H1 (cell line): ENCODE measurements at regions not wholly inside any gene's neighbourhood (a gene's known extent, or its start where the extent isn't known, plus 50 kb on each side); places are given as distances from the start of the nearest gene placed in this dataset.

Experiments used
- CTCF ChIA-PET: fragments of 300-600 bp; sonication (Branson Sonifier 250); formaldehyde crosslinking; loops from one replicate; lab custom pipeline; 2021; ENCODE audit not compliant: partially characterized antibody; lab: Charles Lee
- POLR2A ChIA-PET: fragments of 300-600 bp; sonication (Branson Sonifier 250); formaldehyde crosslinking; loops from one replicate; lab custom pipeline; 2021; ENCODE audit warnings: inconsistent platforms; ENCODE audit not compliant: partially characterized antibody; lab: Charles Lee
- DNase-seq, 2 experiments: peaks; one replicate each; pipeline versions ENCODE4 v3.0.0 to v3.0.0-alpha.2; 2010 to 2022; ENCODE audit warnings: low spot score in 2 of 2, low read depth in 1 of 2, mixed read lengths in 1 of 2
- FAIRE-seq: peaks from 2 replicates; lab custom pipeline; 2011; peaks lifted over from hg19 to GRCh38; lab: Jason Lieb, UNC
- H2AFZ ChIP-seq: 2 replicates; pipeline ENCODE4 v1.8.1; 2012; ENCODE audit warnings: low read length, inconsistent platforms
- H2AK5ac ChIP-seq: 2 replicates; pipeline ENCODE4 v1.6.1; 2013; ENCODE audit warnings: low read depth, low read length
- H2BK120ac ChIP-seq: replicated peaks from 2 replicates; pipeline ENCODE3; 2013; ENCODE audit warnings: low read depth, low read length, inconsistent platforms
- H2BK12ac ChIP-seq: 2 replicates; pipeline ENCODE4 v1.6.1; 2013; ENCODE audit warnings: low read depth, low read length
- H2BK15ac ChIP-seq: 2 replicates; pipeline ENCODE4 v1.6.1; 2013; ENCODE audit warnings: low read length
- H2BK20ac ChIP-seq: 2 replicates; pipeline ENCODE4 v1.6.1; 2013; ENCODE audit warnings: low read length
- H2BK5ac ChIP-seq: 2 replicates; pipeline ENCODE4 v1.6.1; 2013; ENCODE audit warnings: low read depth, low read length
- H3K14ac ChIP-seq: 2 replicates; pipeline ENCODE4 v1.6.1; 2013; ENCODE audit warnings: inconsistent platforms; ENCODE audit not compliant: insufficient read length
- H3K18ac ChIP-seq: 2 replicates; pipeline ENCODE4 v1.6.1; 2013; ENCODE audit warnings: low read length; ENCODE audit errors: extremely low read depth
- H3K23ac ChIP-seq: 2 replicates; pipeline ENCODE4 v1.6.1; 2013; ENCODE audit warnings: inconsistent platforms; ENCODE audit not compliant: insufficient read length
- H3K23me2 ChIP-seq: 2 replicates; pipeline ENCODE4 v1.6.1; 2013; ENCODE audit warnings: low read depth, low read length
- H3K27ac ChIP-seq: 2 replicates; pipeline ENCODE4 v1.6.1; 2011; ENCODE audit warnings: low read depth, low read length, inconsistent platforms
- H3K27me3 ChIP-seq, 4 experiments: replicated peaks in 1 of 4; 1 replicate in 1 of 4; 2 replicates in 3 of 4; pipeline versions ENCODE4 v1.6.1 to v1.8.1; 2011 to 2013; ENCODE audit warnings: low read length in 3 of 4, mild to moderate bottlenecking in 3 of 4, inconsistent platforms in 2 of 4, mixed read lengths in 2 of 4, moderate library complexity in 1 of 4; ENCODE audit not compliant: control insufficient read depth in 3 of 4, insufficient read depth in 3 of 4; ENCODE audit errors: extremely low read depth in 1 of 4
- H3K36me3 ChIP-seq, 4 experiments: 2 replicates each; pipeline versions ENCODE4 v1.6.1 to v1.8.1; 2011 to 2013; ENCODE audit warnings: mild to moderate bottlenecking in 4 of 4, low read length in 3 of 4, moderate library complexity in 2 of 4, control low read depth in 1 of 4, inconsistent platforms in 1 of 4; ENCODE audit not compliant: insufficient read depth in 4 of 4, control insufficient read depth in 2 of 4
- H3K4ac ChIP-seq: replicated peaks from 2 replicates; pipeline ENCODE3; 2013; ENCODE audit warnings: low read length, low read depth, mixed read lengths, inconsistent platforms; ENCODE audit not compliant: insufficient read length
- H3K4me1 ChIP-seq, 4 experiments: replicated peaks in 1 of 4; 1 replicate in 1 of 4; 2 replicates in 3 of 4; pipeline versions ENCODE4 v1.6.1 to v1.8.1; 2011 to 2013; ENCODE audit warnings: low read length in 3 of 4, inconsistent platforms in 2 of 4, mixed read lengths in 1 of 4; ENCODE audit not compliant: insufficient read depth in 4 of 4, control insufficient read depth in 3 of 4
- H3K4me2 ChIP-seq, 2 experiments: 2 replicates each; pipeline versions ENCODE4 v1.6.1 to v1.8.1; 2011 to 2013; ENCODE audit warnings: low read depth in 2 of 2, low read length in 2 of 2, control low read depth in 1 of 2, inconsistent platforms in 1 of 2, mild to moderate bottlenecking in 1 of 2; ENCODE audit not compliant: insufficient read depth in 1 of 2
- H3K4me3 ChIP-seq, 4 experiments: fragments of 200-600, 300-600 bp in 1 of 4; sonication (generic), shearing (Covaris generic), sonication (Bioruptor Twin) in 1 of 4; 2 replicates each; pipeline versions ENCODE4 v1.5.1 to v1.8.1; 2011 to 2016; ENCODE audit warnings: low read length in 4 of 4, low read depth in 3 of 4, control low read depth in 2 of 4, inconsistent platforms in 2 of 4, mild to moderate bottlenecking in 2 of 4, mixed read lengths in 1 of 4, moderate library complexity in 1 of 4; ENCODE audit not compliant: insufficient read depth in 2 of 4; ENCODE audit errors: extremely low read depth in 1 of 4
- H3K56ac ChIP-seq: replicated peaks from 2 replicates; pipeline ENCODE3; 2013; ENCODE audit warnings: low read depth, mild to moderate bottlenecking, mixed read lengths, low read length, inconsistent platforms; ENCODE audit not compliant: insufficient read length
- H3K79me1 ChIP-seq: 2 replicates; pipeline ENCODE4 v1.6.1; 2013; ENCODE audit warnings: low read depth, low read length, control low read depth
- H3K79me2 ChIP-seq, 2 experiments: 2 replicates each; pipeline versions ENCODE4 v1.6.1 to v1.8.1; 2012 to 2013; ENCODE audit warnings: low read length in 2 of 2, mild to moderate bottlenecking in 2 of 2, inconsistent platforms in 1 of 2; ENCODE audit not compliant: insufficient read depth in 2 of 2, control insufficient read depth in 1 of 2
- H3K9ac ChIP-seq, 4 experiments: replicated peaks in 1 of 4; 1 replicate in 1 of 4; 2 replicates in 3 of 4; pipeline versions ENCODE4 v1.6.1 to v1.8.1; 2011 to 2013; ENCODE audit warnings: low read depth in 3 of 4, low read length in 3 of 4, control low read depth in 2 of 4, mild to moderate bottlenecking in 2 of 4, moderate library complexity in 2 of 4, inconsistent platforms in 1 of 4; ENCODE audit errors: extremely low read depth in 1 of 4
- H3K9me3 ChIP-seq, 2 experiments: 2 replicates each; pipeline versions ENCODE4 v1.6.1 to v1.8.1; 2012 to 2013; ENCODE audit warnings: mild to moderate bottlenecking in 2 of 2, moderate library complexity in 2 of 2, control low read depth in 1 of 2, inconsistent platforms in 1 of 2, low read depth in 1 of 2, low read length in 1 of 2, mixed read lengths in 1 of 2; ENCODE audit not compliant: insufficient read depth in 2 of 2
- H4K20me1 ChIP-seq, 2 experiments: replicated peaks in 1 of 2; 2 replicates each; pipeline versions ENCODE3 to v1.8.1; 2011 to 2013; ENCODE audit warnings: inconsistent platforms in 2 of 2, low read length in 2 of 2, mild to moderate bottlenecking in 1 of 2; ENCODE audit not compliant: insufficient read depth in 2 of 2, control insufficient read depth in 1 of 2
- H4K5ac ChIP-seq: 2 replicates; pipeline ENCODE4 v1.6.1; 2013; ENCODE audit warnings: low read length, low read depth, mixed read lengths, inconsistent platforms; ENCODE audit not compliant: insufficient read length
- H4K8ac ChIP-seq: 2 replicates; pipeline ENCODE4 v1.8.0; 2013; ENCODE audit warnings: mild to moderate bottlenecking, moderate library complexity, low read length, inconsistent platforms; ENCODE audit not compliant: insufficient read depth; ENCODE audit errors: extremely low read depth
- H4K91ac ChIP-seq: replicated peaks from 2 replicates; pipeline ENCODE3; 2013; ENCODE audit warnings: low read length, mixed read lengths, inconsistent platforms; ENCODE audit not compliant: insufficient read length
- CBX5 ChIP-seq: fragments of 300-800, 300-1000 bp; sonication (generic); IDR thresholded peaks from 2 replicates; pipeline ENCODE4 v1.7.1; 2016; ENCODE audit warnings: antibody characterized with exemption, low read length, low read depth
- CEBPB ChIP-seq: IDR thresholded peaks from 2 replicates; pipeline ENCODE4 v1.6.1; 2012; ENCODE audit warnings: low read depth, low read length
- CHD1 ChIP-seq: IDR thresholded peaks from 2 replicates; pipeline ENCODE4 v1.6.1; 2012; ENCODE audit warnings: low read depth, low read length, improper control_type of control experiment
- CHD2 ChIP-seq: IDR thresholded peaks from 2 replicates; pipeline ENCODE4 v1.6.1; 2012; ENCODE audit warnings: low read length, improper control_type of control experiment
- HDAC6 ChIP-seq: IDR thresholded peaks from one replicate; pipeline ENCODE4 v1.7.1; 2012; ENCODE audit warnings: low read depth, mild to moderate bottlenecking, inconsistent platforms, low read length, moderate library complexity
- KDM1A ChIP-seq: fragments of 200-600, 300-600 bp; sonication (generic); IDR thresholded peaks from 2 replicates; pipeline ENCODE4 v1.7.1; 2016; ENCODE audit warnings: mild to moderate bottlenecking, low read length, borderline replicate concordance
- KDM4A ChIP-seq: IDR thresholded peaks from one replicate; pipeline ENCODE4 v1.7.1; 2012; ENCODE audit warnings: low read depth, mild to moderate bottlenecking, moderate library complexity, low read length, inconsistent platforms; ENCODE audit not compliant: severe bottlenecking
- RFX5 ChIP-seq: IDR thresholded peaks from 2 replicates; pipeline ENCODE4 v1.6.1; 2011; ENCODE audit warnings: low read depth, low read length, improper control_type of control experiment, borderline replicate concordance
- WGBS, 2 experiments: shearing (Covaris generic) in 1 of 2; methylation state at CpG; one replicate each; pipeline versions ENCODE4 v1.1.6 to v1.1.7; 2013 to 2015; ENCODE audit warnings: low lambda C conversion rate in 2 of 2, mixed read lengths in 2 of 2, inconsistent platforms in 1 of 2, low coverage in 1 of 2, missing lambda C conversion rate in 1 of 2; ENCODE audit not compliant: insufficient replicate concordance in 2 of 2, insufficient coverage in 1 of 2, insufficient read length in 1 of 2; ENCODE audit errors: extremely low coverage in 1 of 2, missing lambda C conversion rate in 1 of 2; 5-methylcytosine and 5-hydroxymethylcytosine counted together

DNA sequence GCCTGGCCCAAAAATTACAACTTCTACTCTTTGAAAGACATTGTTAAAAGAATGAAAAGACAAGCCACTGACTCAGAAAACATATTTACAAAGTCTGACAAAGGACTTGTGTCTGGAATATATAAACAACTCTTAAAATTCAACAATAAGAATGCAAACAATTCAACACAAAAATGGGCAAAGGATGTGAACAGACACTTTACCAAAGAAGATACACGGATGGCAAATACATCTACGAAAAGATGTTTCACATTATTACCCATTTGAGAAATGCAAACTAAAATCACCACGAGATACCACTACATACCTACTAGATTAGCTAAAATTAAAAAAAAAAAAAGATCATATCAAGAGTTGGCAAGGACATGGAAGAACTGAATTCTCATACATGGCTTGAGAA is 80.8 kb upstream of the METRNL start:
- FAIRE-seq = no peak
- CTCF ChIA-PET = no interaction called here

More for the DNA sequence above, 80.8 kb upstream of the METRNL start:
- H3K79me1 ChIP-seq = no peaks in the 10 kb centered on the region
- H3K4ac ChIP-seq = no peak overlapping the region
- no peak overlapping the region for H2AFZ ChIP-seq
- no peak overlapping the region for H2BK5ac ChIP-seq
- H3K36me3 ChIP-seq = no peaks in the 10 kb centered on the region
- H3K14ac ChIP-seq = no peak overlapping the region
- WGBS, 2 experiments = 84% methylated on average over 3 of the region's 3 CpGs; no CpG with 5 or more reads in 1 of the 2 experiments
- no peak overlapping the region for H3K56ac ChIP-seq
- H3K18ac ChIP-seq = no peak overlapping the region
- H4K20me1 ChIP-seq = no peaks in the 10 kb centered on the region
- H3K4me3 ChIP-seq = no peak overlapping the region
- H2AK5ac ChIP-seq = no peak overlapping the region
- no peak overlapping the region for H2BK20ac ChIP-seq
- H4K8ac ChIP-seq = no peak overlapping the region
- no peak overlapping the region for H2BK120ac ChIP-seq
- H3K27ac ChIP-seq = no peak overlapping the region
- no peak overlapping the region for H4K5ac ChIP-seq
- DNase-seq = no peak
- no peak for TF ChIP-seq CEBPB
- no peak for TF ChIP-seq CBX5
- TF ChIP-seq RFX5 = no peak
- no peak for TF ChIP-seq KDM1A
- TF ChIP-seq HDAC6 = no peak
- TF ChIP-seq CHD2 = no peak
- no peak for TF ChIP-seq KDM4A
- no peak for TF ChIP-seq CHD1
- TF ChIP-seq, all 59 proteins: peak for 0
- Histone ChIP-seq H3K9ac (no peak overlapping the region), H4K91ac (no peak overlapping the region), H3K27me3 (no peaks in the 10 kb centered on the region), H2BK15ac (no peak overlapping the region), H3K9me3 (peaks cover 0 to 3% of the 10 kb centered on the region in 2 experiments; a peak in 1 of 4 replicates), H3K23me2 (no peaks in the 10 kb centered on the region), H3K23ac (no peak overlapping the region), H3K4me1 (no peaks in the 10 kb centered on the region), H2BK12ac (no peak overlapping the region), H3K79me2 (no peaks in the 10 kb centered on the region), H3K4me2 (no peak overlapping the region)
- POLR2A ChIA-PET = no interaction called here
